Cardiac septum (tissue), 1 donor: ENCODE measurements at regions not wholly inside any gene's neighbourhood (a gene's known extent, or its start where the extent isn't known, plus 50 kb on each side); places are given as distances from the start of the nearest gene placed in this dataset.

Source experiments
- DNase-seq: peaks from one replicate; pipeline ENCODE4 v3.0.0-alpha.2; 2020; ENCODE audit warnings: low spot score
- intact Hi-C: fragments of 100-400 bp; cut with DNase I; formaldehyde crosslinking; loops from one replicate; pipeline ENCODE4 v1.14.0; 2022
- donor health status: DM: no; HTN: no; CAD: no.

GRCh38 chr20:40502576-40502975 lies 186.5 kb downstream of the MAFB start:
- no peak for DNase-seq
- intact Hi-C loops, result no loop called here

GRCh38 chr20:40499391-40499790 lies 189.6 kb downstream of the MAFB start:
- intact Hi-C loops, result no loop called here
- no peak for DNase-seq

GRCh38 chr20:40497899-40498691 lies 190.9 kb downstream of the MAFB start:
- intact Hi-C loops, result no loop called here

GRCh38 chr20:40495956-40496355 lies 193.1 kb downstream of the MAFB start:
- no peak for DNase-seq
- intact Hi-C loops, result no loop called here

More at GRCh38 chr20:40497899-40498691, 190.9 kb downstream of the MAFB start:
- peak; percentile 82 for DNase-seq

GRCh38 chr20:40494248-40494647 lies 194.8 kb downstream of the MAFB start:
- no peak for DNase-seq
- intact Hi-C loops, result no loop called here

- intact Hi-C loops, result no loop called here
- DNase-seq, result no peak
Measured at GRCh38 chr20:40493549-40493948, 195.5 kb downstream of the MAFB start.

GRCh38 chr20:40493071-40493470 lies 196.0 kb downstream of the MAFB start:
- no peak for DNase-seq
- intact Hi-C loops, result no loop called here

- DNase-seq, result no peak
- intact Hi-C loops, result no loop called here
Measured at GRCh38 chr20:40491009-40491590, 197.9 kb downstream of the MAFB start.

- intact Hi-C loops, result no loop called here
Measured at GRCh38 chr20:40489886-40490285, 199.2 kb downstream of the MAFB start.

GRCh38 chr20:40488401-40488800 lies 200.6 kb downstream of the MAFB start:
- DNase-seq, result no peak
- intact Hi-C loops, result no loop called here

More at GRCh38 chr20:40489886-40490285, 199.2 kb downstream of the MAFB start:
- DNase-seq, result no peak

GRCh38 chr20:40486297-40486696 lies 202.7 kb downstream of the MAFB start:
- intact Hi-C loops, result no loop called here
- no peak for DNase-seq

GRCh38 chr20:40481743-40482458 lies 207.1 kb downstream of the MAFB start:
- intact Hi-C loops, result no loop called here
- DNase-seq, result no peak

- intact Hi-C loops, result no loop called here
- DNase-seq, result no peak
Measured at GRCh38 chr20:40481337-40481736, 207.7 kb downstream of the MAFB start.

GRCh38 chr20:40477805-40478204 lies 211.2 kb downstream of the MAFB start:
- DNase-seq, result no peak
- intact Hi-C loops, result no loop called here

GRCh38 chr20:40476461-40476860 lies 212.6 kb downstream of the MAFB start:
- no peak for DNase-seq
- intact Hi-C loops, result no loop called here

- DNase-seq, result no peak
- intact Hi-C loops, result no loop called here
Measured at GRCh38 chr20:40472905-40473304, 216.1 kb downstream of the MAFB start.

GRCh38 chr20:40471261-40471629 lies 217.8 kb downstream of the MAFB start:
- no peak for DNase-seq
- intact Hi-C loops, result no loop called here

GRCh38 chr20:40470445-40471260 lies 218.4 kb downstream of the MAFB start:
- no peak for DNase-seq
- intact Hi-C loops, result no loop called here

- DNase-seq, result no peak
- intact Hi-C loops, result no loop called here
Measured at GRCh38 chr20:40468759-40469158, 220.3 kb downstream of the MAFB start.
